Stimulated activated CD4-positive, alpha-beta T cell treated with anti-CD3 and anti-CD28 coated beads, Interleukin-2, amount 100 ng/mL, for 24 hours (primary cell): ENCODE measurements at regions not wholly inside any gene's neighbourhood (a gene's known extent, or its start where the extent isn't known, plus 50 kb on each side); places are given as distances from the start of the nearest gene placed in this dataset.
"Not testable (repeated sequence)": the region's sequence is repeated elsewhere in the genome, so short reads cannot be mapped to it uniquely, and the experiment has no call there.

Experiments
- DNase-seq, 2 donors: peaks; one replicate each; pipeline ENCODE4 v3.0.0-alpha.2; 2020

- no peak for DNase-seq
Measured at GRCh38 chr16:65392806-65393565, 271.1 kb upstream of the CDH11 start.

DNA sequence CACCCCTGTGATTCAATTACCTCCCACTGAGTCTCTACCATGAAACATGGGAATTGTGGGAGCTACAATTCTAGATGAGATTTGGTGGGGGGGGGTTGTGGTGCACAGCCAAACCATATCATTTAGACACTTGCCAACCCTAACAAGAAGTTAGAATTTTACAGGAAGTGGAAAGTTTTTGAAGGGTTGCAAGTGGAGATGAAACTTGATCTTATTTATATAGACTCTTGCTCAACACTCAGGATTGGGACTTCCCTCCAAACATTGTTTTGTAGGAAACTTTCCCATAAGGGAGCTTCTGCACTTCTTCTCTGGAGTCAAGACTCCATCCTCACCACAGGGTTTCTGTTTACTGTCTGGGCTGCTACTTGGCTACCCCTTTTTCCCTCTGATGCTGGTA lies 266.7 kb upstream of the CDH11 start:
- DNase-seq, result no peak

DNA sequence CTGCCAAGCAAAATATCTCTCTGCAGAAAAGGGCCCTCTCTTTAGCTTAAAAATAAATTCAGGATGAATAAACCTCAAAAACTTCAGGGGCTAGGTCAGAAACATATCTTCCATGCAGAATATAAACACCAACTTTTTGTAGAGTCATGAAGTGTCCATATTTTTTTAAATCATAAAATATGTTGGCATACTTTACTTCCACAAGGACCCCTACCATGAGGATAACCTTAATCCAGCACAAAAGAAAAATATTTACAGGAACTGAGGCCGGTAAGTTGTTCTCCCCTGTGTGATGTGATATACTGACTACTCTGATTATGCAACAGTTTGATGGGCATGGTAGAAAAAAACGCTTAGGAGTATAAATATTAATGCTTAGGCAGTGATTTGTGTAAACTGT lies 264.8 kb upstream of the CDH11 start:
- no peak for DNase-seq

DNA sequence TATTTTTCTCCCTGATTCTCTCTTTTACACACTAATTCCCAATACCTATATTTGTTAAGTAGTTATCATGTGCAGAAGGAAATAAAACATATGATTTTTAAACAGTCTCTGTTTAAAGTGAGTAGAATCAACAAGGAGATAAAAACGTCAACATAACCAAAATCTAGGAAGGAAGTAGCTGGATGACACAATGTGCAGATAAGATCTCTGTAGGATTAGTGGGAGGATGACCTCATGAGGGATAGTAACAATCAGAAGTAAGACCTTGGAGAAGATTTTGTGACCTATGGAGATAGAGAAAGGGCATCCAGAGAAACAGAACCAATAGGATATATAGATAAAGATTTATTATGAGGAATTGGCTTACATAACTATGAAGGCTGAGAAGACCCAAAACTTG lies 262.6 kb upstream of the CDH11 start:
- DNase-seq, result no peak

DNA sequence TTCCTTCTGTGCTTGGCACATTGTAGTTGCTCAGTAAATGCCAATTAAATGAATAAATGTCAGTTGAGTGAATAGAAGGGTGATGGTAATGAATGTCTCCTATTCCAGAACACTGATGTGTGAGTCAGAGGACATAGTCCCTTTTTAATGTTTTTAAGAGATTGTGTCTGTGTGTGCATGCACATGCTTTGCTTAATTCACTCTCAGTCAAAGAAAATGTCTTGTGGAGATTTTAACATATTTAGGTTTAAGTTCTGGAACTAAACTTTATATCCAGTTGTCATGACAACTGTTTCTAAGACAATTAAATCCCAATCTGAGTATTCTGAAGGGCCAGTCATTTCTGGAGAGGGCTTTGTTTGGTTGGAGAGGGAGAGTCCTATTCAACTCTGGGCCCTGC lies 255.3 kb upstream of the CDH11 start:
- DNase-seq, result no peak

DNA sequence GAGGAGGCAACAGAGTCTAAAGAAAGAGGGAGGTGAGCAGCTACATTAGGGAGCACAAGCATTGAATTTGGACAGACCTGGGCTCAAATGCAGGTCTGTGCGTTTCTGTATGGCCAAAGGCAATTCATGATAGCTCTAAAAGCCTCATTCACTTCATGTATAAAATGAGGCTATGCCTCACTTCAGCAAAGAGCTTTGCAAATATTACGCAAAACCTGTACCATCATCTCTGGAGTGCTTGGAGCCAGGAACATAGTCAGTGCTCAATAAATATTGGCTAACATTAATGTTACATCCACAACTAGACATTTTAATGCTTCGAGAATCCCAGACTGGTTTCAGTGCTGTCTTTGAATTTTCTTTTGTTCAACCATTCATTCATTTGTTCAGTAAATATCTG lies 254.7 kb upstream of the CDH11 start:
- DNase-seq, result no peak

DNA sequence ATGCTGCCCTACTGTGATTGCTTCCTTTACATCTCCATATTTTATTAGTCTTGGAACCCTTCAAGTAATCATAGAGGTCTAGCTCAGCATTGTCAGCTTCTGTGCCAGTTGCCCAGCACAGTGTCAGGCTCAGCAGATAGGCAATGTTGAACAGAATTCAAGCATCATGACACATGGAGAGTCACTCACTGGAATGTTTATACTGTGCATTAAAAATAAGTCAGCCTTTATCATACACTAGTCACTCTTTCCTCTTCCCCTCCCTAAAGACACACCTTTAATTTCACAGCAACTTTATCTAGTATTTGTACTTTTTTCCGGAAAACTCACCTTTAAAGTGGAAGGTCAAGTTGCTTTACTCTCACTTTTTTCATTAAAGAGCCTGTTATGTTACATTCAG lies 253.8 kb upstream of the CDH11 start:
- DNase-seq, result no peak

DNA sequence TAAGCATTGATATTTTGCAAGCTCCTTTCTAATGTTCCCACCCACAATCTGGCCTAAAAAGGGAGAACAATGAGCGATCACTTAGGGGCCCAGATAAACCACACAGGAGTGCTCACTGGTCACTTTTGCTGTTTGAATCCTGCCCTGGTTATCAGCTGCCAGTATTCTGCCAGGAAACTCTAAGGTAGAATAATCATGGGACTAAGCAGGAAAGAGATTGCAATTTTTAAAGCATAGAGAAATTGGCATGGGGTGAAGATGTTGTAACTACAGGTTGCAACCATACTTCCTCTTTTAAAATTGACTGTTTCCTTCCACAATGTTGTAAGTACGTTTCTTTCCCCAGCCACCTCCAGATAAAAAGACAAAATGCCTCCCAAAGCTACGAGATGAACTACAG lies 251.2 kb upstream of the CDH11 start:
- no peak for DNase-seq

GRCh38 chr16:65372171-65372570 lies 250.3 kb upstream of the CDH11 start:
- no peak for DNase-seq

- no peak for DNase-seq
Measured at GRCh38 chr16:65365732-65366715, 244.2 kb upstream of the CDH11 start.

GRCh38 chr16:65356721-65357120 lies 234.9 kb upstream of the CDH11 start:
- not testable (repeated sequence) for DNase-seq

DNA sequence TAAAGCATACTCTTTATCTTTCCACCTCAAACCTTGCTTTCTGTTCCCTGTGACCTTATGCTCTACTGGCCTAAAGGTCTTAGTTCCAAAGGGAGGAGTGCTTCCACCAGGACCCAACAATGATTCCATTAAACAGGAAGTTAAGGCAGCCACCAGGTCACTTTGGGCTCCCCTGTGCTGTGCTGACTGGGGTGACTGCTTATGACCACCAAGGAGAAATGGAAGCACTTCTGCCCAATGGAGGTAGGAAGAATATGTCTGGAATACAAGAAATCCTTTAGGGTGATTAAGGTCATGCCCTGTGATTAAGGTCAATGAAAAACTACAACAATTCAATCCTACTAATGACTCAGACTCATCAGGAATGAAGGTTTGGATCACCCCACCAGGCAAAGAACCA lies 233.8 kb upstream of the CDH11 start:
- no peak for DNase-seq

DNA sequence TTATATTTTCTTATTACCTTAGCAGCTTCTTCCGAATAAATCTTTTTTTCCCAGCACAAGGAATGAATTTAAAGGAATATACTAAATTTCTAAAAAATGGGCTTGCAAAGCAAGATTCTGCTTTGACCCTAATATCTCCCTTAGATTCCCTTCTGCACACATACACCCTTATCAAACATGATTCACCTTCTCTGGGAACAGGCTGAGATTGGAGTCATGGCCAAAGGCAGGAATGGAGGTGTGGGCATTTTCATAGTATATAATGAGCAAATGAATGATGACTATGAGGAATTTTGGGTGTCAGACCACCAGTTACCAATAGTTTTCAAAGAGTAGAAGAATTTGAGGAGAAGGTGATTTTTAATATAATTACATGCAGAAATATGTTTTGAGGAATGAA lies 231.3 kb upstream of the CDH11 start:
- no peak for DNase-seq

GRCh38 chr16:65349626-65350025 lies 227.8 kb upstream of the CDH11 start:
- no peak for DNase-seq

GRCh38 chr16:65343556-65343955 lies 221.7 kb upstream of the CDH11 start:
- DNase-seq, result no peak

- no peak for DNase-seq
Measured at GRCh38 chr16:65342231-65342866, 220.5 kb upstream of the CDH11 start.

DNA sequence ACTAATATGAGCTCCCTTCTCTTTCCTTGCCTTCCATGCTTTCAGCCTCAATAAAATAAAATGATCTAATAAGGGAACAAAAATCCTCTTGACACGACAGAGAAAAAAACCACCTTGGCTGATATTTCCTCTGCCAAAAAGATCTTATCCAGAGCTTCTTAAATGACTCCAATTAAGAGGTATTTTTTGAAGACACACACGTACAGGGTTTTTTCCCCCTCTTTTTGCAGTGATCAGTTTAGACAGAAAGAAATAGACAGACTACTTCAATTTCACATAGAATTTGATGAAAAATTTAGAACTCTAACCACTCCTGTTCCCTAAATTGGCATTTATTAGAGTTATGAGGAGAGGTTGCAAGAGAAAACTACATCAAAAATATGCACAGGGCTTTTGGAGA lies 217.2 kb upstream of the CDH11 start:
- DNase-seq, result no peak

DNA sequence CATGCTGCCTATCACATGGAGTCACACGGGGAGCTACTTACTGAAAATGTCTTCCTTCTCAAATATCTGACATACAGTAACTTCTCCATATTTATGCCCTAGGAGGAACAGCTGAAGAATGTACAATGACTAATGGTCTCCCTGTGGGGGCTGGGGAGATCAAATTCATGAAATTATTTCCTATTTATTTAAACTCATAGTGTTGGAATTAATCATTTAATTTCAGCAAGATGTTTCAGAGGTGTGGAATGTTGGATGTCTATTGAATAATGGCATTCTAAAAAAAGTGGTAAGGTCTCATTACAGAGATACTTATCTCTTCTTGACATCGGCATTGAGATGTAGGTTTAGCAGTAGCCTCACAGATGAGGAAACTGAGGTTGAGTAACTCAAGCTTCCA lies 214.3 kb upstream of the CDH11 start:
- DNase-seq, result no peak

- no peak for DNase-seq
Measured at GRCh38 chr16:65334081-65334480, 212.2 kb upstream of the CDH11 start.

- DNase-seq, result no peak
Measured at GRCh38 chr16:65333283-65333682, 211.4 kb upstream of the CDH11 start.

DNA sequence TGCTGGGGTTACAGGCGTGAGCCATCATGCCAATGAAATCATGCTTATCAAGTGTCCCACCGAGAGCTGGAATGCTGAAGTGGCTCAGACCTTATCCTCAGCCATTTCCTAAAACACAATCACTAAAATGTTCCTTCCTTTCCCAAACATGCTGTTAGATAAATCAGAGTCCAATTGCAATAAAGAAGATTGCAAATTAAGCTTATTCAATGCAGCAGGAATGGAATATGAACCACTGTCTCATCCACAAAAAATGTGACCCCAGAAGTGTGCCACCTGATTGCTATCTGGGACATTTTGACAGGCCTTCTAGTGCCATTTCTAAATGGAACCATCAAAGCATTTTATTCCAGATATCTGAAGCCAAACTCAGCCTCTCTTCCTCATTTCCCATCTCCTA lies 205.5 kb upstream of the CDH11 start:
- no peak for DNase-seq

GRCh38 chr16:65323655-65324237 lies 201.9 kb upstream of the CDH11 start:
- DNase-seq, result no peak

GRCh38 chr16:65319621-65320231 lies 197.9 kb upstream of the CDH11 start:
- DNase-seq, result no peak
